HG03442 (cell line): ENCODE measurements at regions not wholly inside any gene's neighbourhood (a gene's known extent, or its start where the extent isn't known, plus 50 kb on each side); places are given as distances from the start of the nearest gene placed in this dataset.

Source experiments
- ATAC-seq: cut with Tn5 transposase; IDR thresholded peaks from one replicate; pipeline ENCODE4 v1.9.1; 2021; ENCODE audit warnings: mild to moderate bottlenecking, moderate library complexity; ENCODE audit not compliant: unreplicated experiment

DNA sequence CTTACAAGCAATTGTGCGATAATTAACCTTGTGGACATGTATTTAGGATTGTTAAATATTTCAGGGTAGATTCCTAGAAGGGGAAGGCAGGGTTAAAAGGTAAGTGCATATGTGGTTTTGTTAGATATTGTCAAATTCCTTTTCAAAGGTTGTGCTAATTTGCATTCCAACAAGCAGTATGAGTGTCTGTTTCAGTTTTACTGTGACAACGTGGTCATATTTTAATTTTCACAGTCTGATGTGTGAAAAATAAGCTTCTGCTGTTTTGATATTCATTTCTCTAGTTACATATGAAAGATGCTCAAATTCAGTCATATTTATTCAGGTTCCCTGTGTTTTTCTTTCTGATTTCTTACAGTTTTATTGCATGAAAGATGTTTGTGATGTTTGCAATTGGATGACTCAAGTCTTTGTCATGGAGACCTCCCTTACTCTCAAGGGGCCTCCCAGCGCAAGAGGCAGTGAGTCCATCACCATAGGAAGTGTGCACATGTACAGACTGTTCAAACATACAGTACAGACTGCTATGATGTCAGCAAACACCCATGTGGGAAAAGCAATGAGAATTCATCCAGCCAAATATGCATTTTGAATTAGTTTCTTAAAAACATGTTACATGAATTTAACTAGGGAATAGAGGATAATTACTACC is 310.8 kb downstream of the GALR1 start:
- peak; percentile 93 for ATAC-seq

DNA sequence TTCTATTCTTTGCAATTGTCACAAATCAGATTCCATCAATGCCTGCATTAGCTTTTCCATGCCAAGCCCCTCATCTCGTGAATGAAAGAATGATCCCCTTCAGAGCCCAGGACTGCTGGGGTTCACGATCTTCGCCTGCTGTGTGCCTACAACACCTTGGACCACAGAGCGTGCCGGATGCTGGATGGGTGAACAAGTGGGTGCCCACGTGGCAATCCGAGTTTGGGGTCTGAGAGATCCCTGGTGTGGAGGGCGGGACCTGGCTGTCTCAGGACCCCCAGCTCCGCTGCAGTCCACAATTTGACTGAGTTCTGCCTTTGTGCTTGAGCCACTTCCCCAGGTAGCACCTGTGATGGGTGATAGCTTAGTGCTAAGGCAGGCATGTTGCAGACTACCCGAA is 317.0 kb downstream of the GALR1 start:
- no peak for ATAC-seq

DNA sequence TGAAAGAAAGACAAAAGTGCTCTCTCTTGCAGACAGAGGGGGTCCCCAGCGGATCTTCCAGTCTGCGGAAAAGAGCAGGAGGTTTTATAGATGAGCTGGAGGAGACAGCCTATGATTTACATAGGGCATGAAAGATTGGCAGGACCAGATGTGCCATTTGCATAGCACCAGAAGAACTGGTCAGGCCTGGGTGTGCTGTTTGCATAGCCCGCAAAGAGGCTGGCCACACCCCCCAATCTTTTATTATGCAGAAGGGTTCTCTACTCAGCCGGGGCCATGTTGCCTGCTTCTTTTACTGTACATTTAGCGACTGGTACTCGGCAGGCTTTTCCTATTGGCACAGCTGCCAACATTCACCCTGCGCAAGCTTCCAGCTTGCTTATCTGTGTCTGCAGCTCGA is 317.6 kb downstream of the GALR1 start:
- no peak for ATAC-seq

- ATAC-seq: no peak
Observed at GRCh38 chr18:77571743-77572142, 322.1 kb downstream of the GALR1 start.

GRCh38 chr18:77572537-77572936 is 322.9 kb downstream of the GALR1 start:
- no peak for ATAC-seq

- no peak for ATAC-seq
Observed at GRCh38 chr18:77573571-77573970, 323.9 kb downstream of the GALR1 start.

DNA sequence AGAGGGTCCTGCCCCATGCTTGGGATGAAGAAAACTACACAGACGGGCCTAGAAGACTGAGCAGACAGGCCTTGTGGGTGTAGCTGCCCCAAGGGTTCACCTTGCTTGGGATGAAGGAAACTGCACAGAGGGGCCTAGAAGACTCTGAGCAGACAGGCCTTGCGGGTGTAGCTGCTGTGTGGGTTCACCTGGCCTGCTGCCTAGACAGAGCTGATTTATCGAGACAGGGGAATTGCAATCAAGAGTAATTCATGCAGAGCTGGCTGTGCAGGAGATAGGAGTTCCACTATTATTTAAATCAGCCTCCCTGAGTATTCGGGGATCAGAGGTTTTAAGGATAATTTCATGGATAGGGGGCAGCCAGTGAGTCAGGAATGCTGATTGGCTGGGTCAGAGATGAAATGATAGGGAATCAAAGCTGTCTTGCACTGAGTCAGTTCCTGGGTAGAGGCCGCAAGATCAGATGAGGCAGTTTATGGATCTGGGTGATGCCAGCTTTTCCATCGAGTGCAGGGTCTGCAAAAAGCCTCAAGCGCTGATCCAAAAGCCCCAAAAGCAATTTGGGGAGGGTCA is 341.4 kb downstream of the GALR1 start:
- ATAC-seq: no peak

GRCh38 chr18:77597726-77598125 is 348.1 kb downstream of the GALR1 start:
- no peak for ATAC-seq

DNA sequence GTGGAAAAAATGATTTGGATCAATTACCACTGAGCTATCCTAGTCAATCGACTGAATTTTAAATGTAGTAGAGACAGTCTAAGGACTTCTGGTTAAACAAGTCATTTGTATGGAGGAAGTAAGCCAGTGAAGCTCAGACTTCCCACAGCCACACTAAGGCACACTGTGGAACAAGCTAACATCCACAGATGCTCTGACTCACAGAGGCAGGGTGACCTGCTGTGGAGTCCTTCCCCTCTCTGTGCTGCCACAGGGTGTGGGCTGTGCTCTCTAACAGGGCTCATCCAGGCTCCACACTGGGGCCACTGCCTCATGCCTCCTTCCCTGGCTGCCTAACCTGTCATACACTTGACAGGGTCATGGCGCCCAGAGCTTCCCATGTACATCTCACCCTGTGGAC is 351.0 kb downstream of the GALR1 start:
- ATAC-seq: no peak

- ATAC-seq: no peak
Observed at GRCh38 chr18:77601567-77601966, 351.9 kb downstream of the GALR1 start.

GRCh38 chr18:77607087-77607486 is 357.4 kb downstream of the GALR1 start:
- ATAC-seq: no peak

GRCh38 chr18:77608807-77609206 is 359.2 kb downstream of the GALR1 start:
- ATAC-seq: no peak

DNA sequence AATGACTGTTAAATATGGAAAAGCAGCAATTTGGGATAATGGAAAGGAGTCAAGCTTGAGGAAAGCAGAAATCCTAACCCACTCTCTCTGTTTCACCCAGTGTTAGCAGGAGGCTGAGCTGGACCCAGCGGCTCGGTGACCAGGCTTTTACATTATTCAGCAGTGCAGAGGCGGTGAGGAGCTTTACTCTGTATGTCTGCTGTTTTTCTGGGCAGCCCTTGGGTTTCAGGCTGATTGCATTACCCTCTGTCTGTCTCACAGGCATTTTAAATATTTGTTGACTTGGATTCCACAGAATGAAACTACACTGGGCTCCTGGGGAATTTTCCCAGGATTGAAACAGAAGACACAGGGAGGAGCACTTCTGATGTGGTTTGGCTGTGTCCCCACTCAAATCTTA is 368.0 kb downstream of the GALR1 start:
- no peak for ATAC-seq

DNA sequence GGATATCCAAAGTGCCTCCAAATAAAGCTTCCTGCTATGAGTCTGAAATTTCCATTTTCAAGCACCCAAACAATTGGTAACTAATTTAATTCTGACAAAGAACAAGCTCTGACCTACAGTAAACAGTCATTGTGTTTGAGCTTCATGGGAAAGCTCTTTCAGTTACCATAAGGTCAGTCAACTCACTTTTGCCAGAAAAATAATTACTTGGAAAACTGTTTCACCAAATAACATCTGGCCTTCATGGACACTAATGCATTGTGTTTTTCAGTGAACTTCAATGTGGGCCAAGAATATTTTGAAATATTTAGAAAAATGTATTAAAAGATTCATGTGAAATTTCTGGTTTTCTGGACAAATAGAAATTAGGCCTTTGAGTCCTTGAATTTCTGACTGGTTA is 369.9 kb downstream of the GALR1 start:
- no peak for ATAC-seq

DNA sequence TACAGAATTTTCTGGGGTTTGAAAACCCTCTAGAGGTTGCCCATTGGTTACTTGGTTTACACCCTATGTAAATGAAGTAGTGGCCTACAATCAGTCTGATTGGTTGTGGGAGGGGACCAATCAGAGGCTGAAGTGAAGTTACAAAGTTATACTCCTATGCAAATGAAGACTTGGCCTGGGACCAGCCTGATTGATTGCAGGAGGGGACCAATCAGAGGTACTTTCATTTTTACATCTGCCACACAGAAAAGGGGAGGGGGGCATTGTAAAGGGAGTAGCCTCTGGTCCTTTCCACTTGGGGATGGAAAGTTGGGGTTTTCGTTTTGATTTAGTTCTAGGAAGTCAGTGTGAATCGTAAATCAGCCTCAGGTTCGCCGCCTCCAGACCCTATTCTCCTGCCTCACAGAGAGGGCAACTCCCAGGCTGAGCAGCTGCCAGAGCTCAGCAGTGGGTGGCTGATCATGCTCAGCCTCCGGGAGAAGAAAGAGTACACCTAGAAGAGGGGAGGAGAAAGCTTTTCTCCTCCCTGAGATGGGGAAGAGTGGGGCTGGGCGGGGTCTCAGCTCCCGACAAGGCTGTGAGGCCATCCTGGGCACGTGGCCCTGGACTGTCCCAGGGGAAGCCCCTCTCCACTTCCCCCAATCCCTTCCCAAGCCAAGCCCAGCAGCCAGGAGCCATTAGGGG is 372.5 kb downstream of the GALR1 start:
- ATAC-seq: no peak

DNA sequence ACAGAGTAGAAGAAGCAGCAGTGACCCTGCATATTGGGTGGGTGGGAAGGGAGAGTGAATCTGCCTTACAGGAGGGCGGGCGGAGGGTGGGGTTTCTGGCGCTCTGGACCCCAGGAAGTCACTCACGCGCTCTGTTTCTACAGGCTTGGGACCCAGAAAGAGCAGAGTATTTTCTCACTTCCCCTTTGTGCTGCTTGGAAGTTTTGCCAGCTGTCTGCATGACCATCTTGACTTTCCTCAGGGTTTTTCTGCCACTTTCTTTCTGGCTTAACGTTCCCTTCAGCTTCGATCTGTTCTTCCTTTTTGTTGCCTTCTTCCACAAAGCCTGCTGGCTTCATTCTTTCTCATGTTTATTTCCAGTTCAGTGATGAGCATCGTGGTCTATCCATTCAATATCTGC is 383.1 kb downstream of the GALR1 start:
- ATAC-seq: peak; percentile 59

DNA sequence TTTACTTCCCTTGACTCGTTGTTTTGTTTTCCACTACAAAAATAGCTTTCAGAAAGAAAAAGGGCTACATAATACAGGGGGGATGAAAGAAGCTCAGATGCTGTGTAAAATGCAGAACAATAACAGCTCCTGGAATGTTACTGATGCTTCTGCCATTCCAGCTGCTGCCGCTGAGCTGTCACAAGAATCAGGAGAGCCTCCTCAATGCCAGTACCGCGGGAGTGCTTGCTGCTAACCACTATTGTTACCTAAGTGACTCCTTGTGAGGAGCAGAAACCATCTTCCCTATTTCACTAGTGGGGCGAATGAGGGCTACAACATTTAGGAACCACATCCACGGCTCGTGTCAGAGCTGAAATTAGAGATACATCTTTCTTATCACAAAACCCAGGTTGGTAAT is 384.8 kb downstream of the GALR1 start:
- no peak for ATAC-seq

GRCh38 chr18:77635451-77635850 is 385.8 kb downstream of the GALR1 start:
- no peak for ATAC-seq

DNA sequence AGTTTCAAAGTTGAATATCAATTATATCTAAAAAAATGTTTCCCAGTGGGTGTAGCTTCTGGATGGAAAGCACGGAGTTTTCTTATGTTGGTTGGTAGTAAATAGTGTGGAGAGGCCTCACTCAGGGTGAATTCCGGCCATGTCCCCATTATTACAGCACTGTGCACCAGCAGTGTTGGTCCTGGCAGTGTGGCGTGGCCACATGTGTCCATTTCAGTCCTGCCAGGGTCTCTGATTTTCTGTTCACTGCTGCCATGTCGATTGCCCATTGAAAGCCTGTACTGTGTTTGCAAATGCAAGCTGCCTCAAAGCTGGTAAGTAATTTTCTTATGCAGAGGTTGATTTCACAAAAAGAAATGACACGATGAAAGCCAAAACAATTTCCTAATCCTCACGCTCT is 386.2 kb downstream of the GALR1 start:
- no peak for ATAC-seq

DNA sequence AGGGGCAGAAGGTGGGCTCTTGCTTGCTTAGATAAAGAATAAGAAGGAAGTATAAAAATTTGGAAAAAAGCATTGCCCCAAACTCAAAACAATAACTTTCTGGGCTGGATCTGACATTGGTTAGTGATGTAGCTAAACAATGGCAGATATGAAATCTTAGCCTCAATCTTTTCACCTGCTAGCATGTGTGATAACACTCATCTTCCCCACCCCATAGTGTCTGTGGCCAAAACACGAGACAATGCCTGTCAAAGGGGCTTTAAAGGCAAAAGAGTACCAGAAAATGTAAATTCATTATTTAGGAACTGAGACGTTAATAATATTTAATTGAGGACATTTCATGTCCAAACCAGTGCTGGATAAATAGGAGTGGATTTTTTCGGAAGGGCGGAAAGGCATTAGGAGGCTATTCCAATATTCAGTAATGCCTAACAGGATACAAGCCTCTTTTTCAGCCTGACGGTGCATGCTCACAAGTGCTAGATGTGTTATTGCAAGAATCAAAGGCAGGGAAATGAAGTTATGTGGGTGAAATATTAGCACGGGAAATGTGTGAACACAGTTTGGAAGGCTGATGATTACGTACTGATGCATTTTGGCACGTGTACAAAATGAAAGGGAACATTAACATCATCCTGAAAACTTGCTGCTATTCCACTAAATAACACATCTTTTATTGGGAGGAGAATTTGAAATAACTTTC is 395.7 kb downstream of the GALR1 start:
- no peak for ATAC-seq

GRCh38 chr18:77647472-77647871 is 397.8 kb downstream of the GALR1 start:
- no peak for ATAC-seq

- ATAC-seq: no peak
Observed at GRCh38 chr18:77648411-77648810, 398.8 kb downstream of the GALR1 start.
